ENCODE measurements at regions not wholly inside any gene's neighbourhood (a gene's known extent, or its start where the extent isn't known, plus 50 kb on each side); places are given as distances from the start of the nearest gene placed in this dataset.
A peak's percentile ranks its signal among the peaks of the same experiment; 100 is the strongest.

GRCh38 chr9:121596515-121596914 lies 54.9 kb upstream of the DAB2IP start:
- H3K4me2 ChIP-seq (ENCODE audit: low read length), result no peak overlapping the region
- H3K4ac ChIP-seq (ENCODE audit: low read depth, low read length), result no peak overlapping the region
- H3K4me3 ChIP-seq (ENCODE audit: low read length), result no peak overlapping the region
- no peaks in the 10 kb centered on the region for H3K36me3 ChIP-seq (ENCODE audit: control insufficient read depth, insufficient read depth, low read length)
- no peak overlapping the region for H2BK5ac ChIP-seq (ENCODE audit: low read length)
- H3K9ac ChIP-seq (ENCODE audit: low read length), result no peak overlapping the region
- H3K79me2 ChIP-seq (ENCODE audit: control insufficient read depth, insufficient read depth, low read length), result no peaks in the 10 kb centered on the region
- H3K79me1 ChIP-seq (ENCODE audit: low read length), result no peaks in the 10 kb centered on the region
- H3K56ac ChIP-seq (ENCODE audit: low read length), result no peak overlapping the region
- H4K8ac ChIP-seq (ENCODE audit: low read depth, low read length), result no peak overlapping the region
- H2BK120ac ChIP-seq (ENCODE audit: low read depth, low read length), result no peak overlapping the region
- no peak overlapping the region for H4K5ac ChIP-seq (ENCODE audit: low read length)
- no CpG with 5 or more reads among the region's 1 CpG for WGBS (ENCODE audit: extremely low coverage, insufficient coverage, low lambda C conversion rate)
- H2BK15ac ChIP-seq (replicated peaks; ENCODE audit: low read depth), result no peak overlapping the region
- no peak for DNase-seq
- no peak overlapping the region for H3K23ac ChIP-seq (ENCODE audit: low read length)
- no peak overlapping the region for H3K27ac ChIP-seq (ENCODE audit: low read depth, low read length)
- H2AK5ac ChIP-seq (ENCODE audit: low read length), result no peak overlapping the region
- H3K27me3 ChIP-seq (ENCODE audit: insufficient read depth, low read length, poor library complexity), result peaks cover 5% of the 10 kb centered on the region
- no peak overlapping the region for H3K18ac ChIP-seq (ENCODE audit: low read length)
- H3K4me1 ChIP-seq (ENCODE audit: control insufficient read depth, low read depth, low read length), result peaks cover 3% of the 10 kb centered on the region

- H3K79me2 ChIP-seq (ENCODE audit: control insufficient read depth, insufficient read depth, low read length), result no peaks in the 10 kb centered on the region
- no peak overlapping the region for H3K18ac ChIP-seq (ENCODE audit: low read length)
- H3K4me2 ChIP-seq (ENCODE audit: low read length), result peak overlapping the region; percentile 33
- H2BK5ac ChIP-seq (ENCODE audit: low read length), result no peak overlapping the region
- no peak for DNase-seq
- peak overlapping the region; percentile 68 for H3K9ac ChIP-seq (ENCODE audit: low read length)
- no CpG with 5 or more reads among the region's 14 CpGs for WGBS (ENCODE audit: extremely low coverage, insufficient coverage, low lambda C conversion rate)
- peak overlapping the region; percentile 91 for H3K56ac ChIP-seq (ENCODE audit: low read length)
- peaks cover 3% of the 10 kb centered on the region for H3K4me1 ChIP-seq (ENCODE audit: control insufficient read depth, low read depth, low read length)
- no peak overlapping the region for H4K5ac ChIP-seq (ENCODE audit: low read length)
- no peak overlapping the region for H2AK5ac ChIP-seq (ENCODE audit: low read length)
- no peak overlapping the region for H3K4ac ChIP-seq (ENCODE audit: low read depth, low read length)
- H4K8ac ChIP-seq (ENCODE audit: low read depth, low read length), result no peak overlapping the region
- peak overlapping the region; percentile 65 for H3K27ac ChIP-seq (ENCODE audit: low read depth, low read length)
- H3K36me3 ChIP-seq (ENCODE audit: control insufficient read depth, insufficient read depth, low read length), result no peaks in the 10 kb centered on the region
- H2BK120ac ChIP-seq (ENCODE audit: low read depth, low read length), result no peak overlapping the region
- H3K4me3 ChIP-seq (ENCODE audit: low read length), result no peak overlapping the region
- peaks cover 5% of the 10 kb centered on the region for H3K27me3 ChIP-seq (ENCODE audit: insufficient read depth, low read length, poor library complexity)
- no peaks in the 10 kb centered on the region for H3K79me1 ChIP-seq (ENCODE audit: low read length)
- H2BK15ac ChIP-seq (replicated peaks; ENCODE audit: low read depth), result no peak overlapping the region
- no peak overlapping the region for H3K23ac ChIP-seq (ENCODE audit: low read length)
Observed at GRCh38 chr9:121597698-121598166, 53.7 kb upstream of the DAB2IP start.

DNA sequence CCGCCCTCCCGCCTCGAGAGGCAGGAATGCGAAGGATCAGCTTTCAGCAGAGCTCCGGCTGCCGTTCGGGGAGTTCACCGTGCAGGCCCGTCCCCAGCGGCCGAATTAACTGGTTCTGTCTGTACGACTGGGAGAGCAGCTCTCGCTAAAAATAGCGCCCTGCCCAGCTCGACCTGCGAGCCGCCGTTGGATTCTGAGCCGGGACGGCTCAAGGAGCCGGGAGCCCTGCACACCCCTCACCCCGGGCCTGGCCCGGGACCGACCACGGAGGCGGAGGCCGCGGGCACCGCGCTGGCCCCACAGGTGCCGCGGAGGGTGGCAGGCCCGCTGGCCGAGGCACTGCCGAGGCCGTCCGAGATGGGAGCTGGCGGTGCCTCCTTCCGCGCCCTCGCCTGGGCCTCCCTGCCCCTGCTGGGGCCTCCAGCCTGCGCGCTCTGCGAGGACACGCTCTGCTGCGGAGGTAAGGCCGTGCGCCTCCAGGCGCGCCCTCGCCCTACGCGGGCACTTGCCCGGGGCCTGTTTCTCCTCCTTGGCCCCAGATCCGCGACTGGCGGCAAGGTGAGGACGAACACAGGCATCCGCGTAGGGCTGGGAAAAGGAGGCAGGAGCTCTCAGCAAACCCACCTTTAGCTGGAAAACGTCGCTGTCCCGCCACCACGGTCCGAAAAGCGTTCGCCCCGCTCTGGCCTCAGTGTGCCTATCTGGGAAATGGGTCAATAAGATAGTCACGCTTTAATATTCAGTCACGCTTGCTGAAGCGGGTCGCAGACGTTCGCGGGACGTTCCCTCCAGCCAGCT lies 53.1 kb upstream of the DAB2IP start:
- H3K79me1 ChIP-seq (ENCODE audit: low read length), result no peaks in the 10 kb centered on the region
- H3K27ac ChIP-seq (ENCODE audit: low read depth, low read length), result peak overlapping the region; percentile 91
- H3K27me3 ChIP-seq (ENCODE audit: insufficient read depth, low read length, poor library complexity), result peaks cover 5% of the 10 kb centered on the region
- no peaks in the 10 kb centered on the region for H3K79me2 ChIP-seq (ENCODE audit: control insufficient read depth, insufficient read depth, low read length)
- no peaks in the 10 kb centered on the region for H3K36me3 ChIP-seq (ENCODE audit: control insufficient read depth, insufficient read depth, low read length)
- no peak overlapping the region for H2BK15ac ChIP-seq (replicated peaks; ENCODE audit: low read depth)
- no peak overlapping the region for H3K4ac ChIP-seq (ENCODE audit: low read depth, low read length)
- peak overlapping the region; percentile 68 for H3K9ac ChIP-seq (ENCODE audit: low read length)
- H4K8ac ChIP-seq (ENCODE audit: low read depth, low read length), result no peak overlapping the region
- H2AK5ac ChIP-seq (ENCODE audit: low read length), result no peak overlapping the region
- WGBS (ENCODE audit: extremely low coverage, insufficient coverage, low lambda C conversion rate), result no CpG with 5 or more reads among the region's 76 CpGs
- no peak overlapping the region for H4K5ac ChIP-seq (ENCODE audit: low read length)
- peak overlapping the region; percentile 91 for H3K56ac ChIP-seq (ENCODE audit: low read length)
- H3K4me1 ChIP-seq (ENCODE audit: control insufficient read depth, low read depth, low read length), result peaks cover 3% of the 10 kb centered on the region
- peak overlapping the region; percentile 34 for H3K18ac ChIP-seq (ENCODE audit: low read length)
- no peak overlapping the region for H2BK120ac ChIP-seq (ENCODE audit: low read depth, low read length)
- peak overlapping the region; percentile 27 for H3K4me3 ChIP-seq (ENCODE audit: low read length)
- H3K23ac ChIP-seq (ENCODE audit: low read length), result peak overlapping the region; percentile 66
- peak overlapping the region; percentile 25 for H3K4me2 ChIP-seq (ENCODE audit: low read length)
- peak; percentile 98 for DNase-seq
- no peak overlapping the region for H2BK5ac ChIP-seq (ENCODE audit: low read length)

DNA sequence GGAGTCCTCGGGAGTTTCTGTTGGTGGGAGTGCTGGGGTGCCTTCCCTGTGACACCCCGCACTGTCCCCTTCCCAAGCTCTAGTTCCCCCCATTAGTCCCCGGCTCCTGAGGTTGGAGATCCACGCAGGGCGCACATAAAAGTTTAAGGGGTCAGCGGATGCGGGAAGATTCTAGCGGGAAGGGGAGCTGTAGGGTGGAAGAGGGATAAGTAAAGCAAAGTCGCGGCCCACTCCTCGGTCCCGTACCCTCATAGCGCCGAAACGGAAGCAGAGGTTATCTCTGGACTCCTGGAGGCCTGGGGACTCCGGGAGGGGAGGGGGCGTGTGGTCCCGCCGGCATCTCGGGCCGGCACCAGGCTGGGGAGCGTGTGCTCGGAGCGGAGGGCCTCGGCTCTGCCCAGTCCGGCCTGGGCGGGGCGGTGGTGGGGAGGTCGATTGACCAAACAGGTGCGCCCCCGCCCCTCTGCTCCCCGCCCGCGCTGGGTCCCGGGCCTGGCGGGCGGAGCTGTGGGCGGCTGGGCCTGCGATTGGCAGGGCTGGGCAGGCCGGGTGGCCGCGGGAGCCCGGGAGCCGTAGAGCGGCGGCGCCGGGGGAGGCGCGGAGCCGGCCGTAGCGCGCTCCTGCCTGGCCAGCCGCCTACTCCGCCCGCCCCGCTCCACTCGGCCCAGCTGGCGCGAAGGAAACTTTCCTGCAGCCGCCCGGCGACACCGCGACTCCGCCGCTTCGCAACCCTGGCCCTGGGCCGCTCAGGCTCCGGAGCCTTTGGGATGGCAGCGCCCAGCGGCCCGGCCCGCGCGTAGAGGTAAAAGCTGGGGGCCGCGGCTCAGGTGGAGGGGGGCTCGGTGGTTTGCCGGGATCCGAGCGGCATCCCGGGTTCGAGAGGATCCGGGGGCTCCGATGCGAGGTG lies 52.2 kb upstream of the DAB2IP start:
- H3K4me1 ChIP-seq (ENCODE audit: control insufficient read depth, low read depth, low read length), result peaks cover 9% of the 10 kb centered on the region
- H3K27me3 ChIP-seq (ENCODE audit: insufficient read depth, low read length, poor library complexity), result peaks cover 5% of the 10 kb centered on the region
- no peaks in the 10 kb centered on the region for H3K36me3 ChIP-seq (ENCODE audit: control insufficient read depth, insufficient read depth, low read length)
- H4K5ac ChIP-seq (ENCODE audit: low read length), result no peak overlapping the region
- H3K79me1 ChIP-seq (ENCODE audit: low read length), result no peaks in the 10 kb centered on the region
- peak overlapping the region; percentile 77 for H3K4me2 ChIP-seq (ENCODE audit: low read length)
- H3K79me2 ChIP-seq (ENCODE audit: control insufficient read depth, insufficient read depth, low read length), result no peaks in the 10 kb centered on the region
- no peak overlapping the region for H2BK15ac ChIP-seq (replicated peaks; ENCODE audit: low read depth)
- H3K4me3 ChIP-seq (ENCODE audit: low read length), result peak overlapping the region; percentile 59
- peak; percentile 93 for DNase-seq
- no peak overlapping the region for H2BK120ac ChIP-seq (ENCODE audit: low read depth, low read length)
- no peak overlapping the region for H3K27ac ChIP-seq (ENCODE audit: low read depth, low read length)
- H3K23ac ChIP-seq (ENCODE audit: low read length), result peak overlapping the region; percentile 57
- no peak overlapping the region for H3K4ac ChIP-seq (ENCODE audit: low read depth, low read length)
- no CpG with 5 or more reads among the region's 88 CpGs for WGBS (ENCODE audit: extremely low coverage, insufficient coverage, low lambda C conversion rate)
- H3K18ac ChIP-seq (ENCODE audit: low read length), result no peak overlapping the region
- no peak overlapping the region for H4K8ac ChIP-seq (ENCODE audit: low read depth, low read length)
- H3K9ac ChIP-seq (ENCODE audit: low read length), result peak overlapping the region; percentile 85
- no peak overlapping the region for H2AK5ac ChIP-seq (ENCODE audit: low read length)
- H2BK5ac ChIP-seq (ENCODE audit: low read length), result no peak overlapping the region
- H3K56ac ChIP-seq (ENCODE audit: low read length), result peak overlapping the region; percentile 91

DNA sequence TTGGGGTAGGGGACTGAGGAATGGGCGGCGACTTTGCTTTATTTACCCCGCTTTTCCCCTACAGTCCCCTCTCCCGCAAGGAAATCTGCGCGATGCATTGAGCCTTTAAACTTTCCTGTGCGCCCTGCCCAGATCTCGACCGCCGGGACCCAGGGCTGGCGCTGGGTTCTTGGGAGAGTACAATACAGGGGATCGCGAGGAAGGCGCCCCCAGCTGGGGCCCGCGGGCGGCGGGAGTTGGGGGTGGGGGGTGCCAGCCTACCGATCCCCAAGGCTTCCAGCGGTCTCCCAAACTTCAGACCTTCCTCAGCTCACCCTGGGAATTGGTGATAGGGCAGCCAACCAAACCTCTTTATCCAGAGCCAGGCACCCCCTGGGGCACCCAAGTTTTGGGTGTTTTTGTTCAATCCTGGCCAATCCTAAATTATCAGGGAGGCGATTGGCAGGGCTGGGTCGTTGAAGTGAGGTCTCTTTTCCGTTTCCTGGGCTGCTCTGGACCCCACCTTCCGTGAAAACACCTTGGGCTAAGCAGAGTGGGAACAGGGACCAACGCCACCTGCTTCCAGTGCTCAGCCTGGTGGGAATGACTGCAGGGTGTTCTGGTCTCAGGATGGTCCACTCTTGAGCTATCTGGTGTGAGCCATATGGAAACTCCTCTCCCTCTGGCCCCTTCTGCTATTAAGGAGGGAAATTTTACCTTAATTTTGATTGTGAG lies 51.4 kb upstream of the DAB2IP start:
- H3K27ac ChIP-seq (ENCODE audit: low read depth, low read length), result no peak overlapping the region
- H3K79me1 ChIP-seq (ENCODE audit: low read length), result no peaks in the 10 kb centered on the region
- no peak for DNase-seq

More for the DNA sequence above, 51.4 kb upstream of the DAB2IP start:
- no peak overlapping the region for H3K18ac ChIP-seq (ENCODE audit: low read length)
- no peak overlapping the region for H4K8ac ChIP-seq (ENCODE audit: low read depth, low read length)
- no peak overlapping the region for H2BK5ac ChIP-seq (ENCODE audit: low read length)
- peaks cover 5% of the 10 kb centered on the region for H3K27me3 ChIP-seq (ENCODE audit: insufficient read depth, low read length, poor library complexity)
- no peaks in the 10 kb centered on the region for H3K79me2 ChIP-seq (ENCODE audit: control insufficient read depth, insufficient read depth, low read length)
- peak overlapping the region; percentile 77 for H3K4me2 ChIP-seq (ENCODE audit: low read length)
- no CpG with 5 or more reads among the region's 25 CpGs for WGBS (ENCODE audit: extremely low coverage, insufficient coverage, low lambda C conversion rate)
- no peak overlapping the region for H2BK120ac ChIP-seq (ENCODE audit: low read depth, low read length)
- no peaks in the 10 kb centered on the region for H3K36me3 ChIP-seq (ENCODE audit: control insufficient read depth, insufficient read depth, low read length)
- no peak overlapping the region for H3K4ac ChIP-seq (ENCODE audit: low read depth, low read length)
- H3K4me1 ChIP-seq (ENCODE audit: control insufficient read depth, low read depth, low read length), result peaks cover 12% of the 10 kb centered on the region
- no peak overlapping the region for H2AK5ac ChIP-seq (ENCODE audit: low read length)
- H3K56ac ChIP-seq (ENCODE audit: low read length), result peak overlapping the region; percentile 91
- no peak overlapping the region for H2BK15ac ChIP-seq (replicated peaks; ENCODE audit: low read depth)
- no peak overlapping the region for H4K5ac ChIP-seq (ENCODE audit: low read length)
- H3K9ac ChIP-seq (ENCODE audit: low read length), result peak overlapping the region; percentile 85
- H3K4me3 ChIP-seq (ENCODE audit: low read length), result peak overlapping the region; percentile 59
- no peak overlapping the region for H3K23ac ChIP-seq (ENCODE audit: low read length)
